OCI-LY3 (cell line): ENCODE measurements at regions not wholly inside any gene's neighbourhood (a gene's known extent, or its start where the extent isn't known, plus 50 kb on each side); places are given as distances from the start of the nearest gene placed in this dataset.

ENCODE experiments used
- H2AFZ ChIP-seq: fragments of 200-600, 300-600 bp; shearing (Covaris generic); 2 replicates; pipeline ENCODE4 v1.6.0; 2014; ENCODE audit warnings: antibody characterized with exemption, low read depth, low read length
- H3K27ac ChIP-seq: fragments of 200-600, 300-600 bp; sonication (generic); 2 replicates; pipeline ENCODE4 v1.5.1; 2014; ENCODE audit warnings: mild to moderate bottlenecking, low read length, moderate library complexity, mixed read lengths
- H3K27me3 ChIP-seq: fragments of 200-600, 300-600 bp; sonication (generic); 2 replicates; pipeline ENCODE4 v1.6.1; 2014; ENCODE audit warnings: low read depth, low read length, mixed read lengths
- H3K36me3 ChIP-seq: fragments of 200-600, 300-600 bp; sonication (generic); replicated peaks from 2 replicates; pipeline ENCODE3; 2014; ENCODE audit warnings: low read depth, low read length, mixed read lengths
- H3K4me1 ChIP-seq: fragments of 300-600, 200-600 bp; sonication (generic); 2 replicates; pipeline ENCODE4 v1.6.1; 2014; ENCODE audit warnings: low read length, mixed read lengths
- H3K4me2 ChIP-seq: fragments of 200-600, 300-600 bp; sonication (generic); 2 replicates; pipeline ENCODE4 v1.6.1; 2014; ENCODE audit warnings: low read length, mixed read lengths
- H3K4me3 ChIP-seq: fragments of 300-600, 200-600 bp; sonication (generic); 2 replicates; pipeline ENCODE4 v1.5.1; 2014; ENCODE audit warnings: antibody characterized with exemption, mild to moderate bottlenecking, low read length, moderate library complexity
- H3K79me2 ChIP-seq: fragments of 300-600, 200-600 bp; shearing (Covaris generic); 2 replicates; pipeline ENCODE4 v1.6.1; 2014; ENCODE audit warnings: mild to moderate bottlenecking, low read length, mixed read lengths
- H3K9ac ChIP-seq: fragments of 300-600, 200-600 bp; shearing (Covaris generic); 2 replicates; pipeline ENCODE4 v1.6.0; 2014; ENCODE audit warnings: mild to moderate bottlenecking, low read length, moderate library complexity
- H3K9me3 ChIP-seq: fragments of 200-600, 300-600 bp; shearing (Covaris generic); 2 replicates; pipeline ENCODE4 v1.6.1; 2014; ENCODE audit warnings: low read length, mixed read lengths; ENCODE audit not compliant: insufficient read depth
- H4K20me1 ChIP-seq: fragments of 200-600, 300-600 bp; sonication (generic); 2 replicates; pipeline ENCODE4 v1.6.1; 2016; ENCODE audit warnings: low read length, mixed read lengths; ENCODE audit not compliant: insufficient read depth
- EZH2phosphoT487 ChIP-seq: fragments of 200-600 bp; shearing (Covaris generic); IDR thresholded peaks from 2 replicates; pipeline ENCODE4 v1.6.1; 2018; ENCODE audit warnings: antibody characterized with exemption, mixed run types, low read depth
- TF ChIP-seq, protein P1 (sequence below): fragments of 200-600, 300-600 bp; sonication (generic); IDR thresholded peaks from 2 replicates; pipeline ENCODE4 v1.5.1; 2014; ENCODE audit warnings: antibody characterized with exemption, low read length, low read depth

DNA sequence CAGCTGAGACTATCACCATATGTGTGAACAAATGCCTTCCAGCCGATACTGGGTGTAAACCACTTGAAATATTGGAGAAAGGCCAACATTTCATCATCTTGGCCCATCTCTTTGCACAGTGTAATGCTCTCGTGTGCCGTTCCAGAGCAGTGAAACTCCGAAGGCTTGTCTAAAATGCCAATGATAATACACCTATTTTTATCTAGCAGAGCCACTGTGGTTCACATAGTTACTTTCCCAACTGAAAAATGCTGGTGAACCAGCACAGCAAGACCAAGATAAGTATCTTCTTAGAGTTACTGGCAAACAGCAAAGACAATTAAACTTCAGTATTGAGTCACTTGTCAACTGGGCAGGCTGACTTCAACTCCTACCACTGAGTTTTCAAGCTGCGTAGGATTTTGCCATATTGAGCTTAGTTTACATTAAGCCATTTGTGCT lies 379.9 kb upstream of the ACTBL2 start:
- no peak overlapping the region for H3K27ac ChIP-seq
- H3K4me2 ChIP-seq, result no peak overlapping the region
- H3K9me3 ChIP-seq, result no peaks in the 10 kb centered on the region
- H3K27me3 ChIP-seq, result no peaks in the 10 kb centered on the region
- no peak overlapping the region for H3K9ac ChIP-seq
- H3K79me2 ChIP-seq, result no peaks in the 10 kb centered on the region
- H3K36me3 ChIP-seq, result no peaks in the 10 kb centered on the region
- H3K4me3 ChIP-seq, result no peak overlapping the region
- no peak overlapping the region for H2AFZ ChIP-seq
- TF ChIP-seq, protein P1, sequence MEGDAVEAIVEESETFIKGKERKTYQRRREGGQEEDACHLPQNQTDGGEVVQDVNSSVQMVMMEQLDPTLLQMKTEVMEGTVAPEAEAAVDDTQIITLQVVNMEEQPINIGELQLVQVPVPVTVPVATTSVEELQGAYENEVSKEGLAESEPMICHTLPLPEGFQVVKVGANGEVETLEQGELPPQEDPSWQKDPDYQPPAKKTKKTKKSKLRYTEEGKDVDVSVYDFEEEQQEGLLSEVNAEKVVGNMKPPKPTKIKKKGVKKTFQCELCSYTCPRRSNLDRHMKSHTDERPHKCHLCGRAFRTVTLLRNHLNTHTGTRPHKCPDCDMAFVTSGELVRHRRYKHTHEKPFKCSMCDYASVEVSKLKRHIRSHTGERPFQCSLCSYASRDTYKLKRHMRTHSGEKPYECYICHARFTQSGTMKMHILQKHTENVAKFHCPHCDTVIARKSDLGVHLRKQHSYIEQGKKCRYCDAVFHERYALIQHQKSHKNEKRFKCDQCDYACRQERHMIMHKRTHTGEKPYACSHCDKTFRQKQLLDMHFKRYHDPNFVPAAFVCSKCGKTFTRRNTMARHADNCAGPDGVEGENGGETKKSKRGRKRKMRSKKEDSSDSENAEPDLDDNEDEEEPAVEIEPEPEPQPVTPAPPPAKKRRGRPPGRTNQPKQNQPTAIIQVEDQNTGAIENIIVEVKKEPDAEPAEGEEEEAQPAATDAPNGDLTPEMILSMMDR, result no peak
- TF ChIP-seq EZH2phosphoT487, result no peak
- no peaks in the 10 kb centered on the region for H4K20me1 ChIP-seq
- H3K4me1 ChIP-seq, result no peaks in the 10 kb centered on the region

DNA sequence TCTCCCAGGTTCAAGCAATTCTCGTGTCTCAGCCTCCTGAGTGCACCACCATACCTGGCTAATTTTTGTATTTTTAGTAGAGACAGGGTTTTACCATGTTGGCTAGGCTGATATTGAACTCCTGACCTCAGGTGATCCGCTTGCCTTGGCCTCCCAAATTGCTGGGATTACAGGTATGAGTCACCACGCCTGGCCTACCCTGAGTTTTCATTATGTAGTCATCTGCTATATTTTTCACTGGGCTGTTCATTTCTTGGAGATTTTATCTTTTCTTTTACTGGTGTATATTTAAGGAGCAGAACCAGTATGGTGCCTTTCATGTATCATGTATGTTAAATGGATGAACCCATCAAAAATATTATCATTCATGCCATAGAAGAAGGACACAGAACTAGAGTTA lies 377.0 kb upstream of the ACTBL2 start:
- Histone ChIP-seq H3K9me3 (no peaks in the 10 kb centered on the region), H3K9ac (no peak overlapping the region), H3K4me1 (no peaks in the 10 kb centered on the region), H4K20me1 (no peaks in the 10 kb centered on the region), H3K79me2 (no peaks in the 10 kb centered on the region), H3K27me3 (no peaks in the 10 kb centered on the region), H3K27ac (no peak overlapping the region), H3K4me2 (no peak overlapping the region), H2AFZ (no peak overlapping the region), H3K4me3 (no peak overlapping the region), H3K36me3 (no peaks in the 10 kb centered on the region)
- TF ChIP-seq, protein P1, result no peak
- TF ChIP-seq EZH2phosphoT487, result no peak

DNA sequence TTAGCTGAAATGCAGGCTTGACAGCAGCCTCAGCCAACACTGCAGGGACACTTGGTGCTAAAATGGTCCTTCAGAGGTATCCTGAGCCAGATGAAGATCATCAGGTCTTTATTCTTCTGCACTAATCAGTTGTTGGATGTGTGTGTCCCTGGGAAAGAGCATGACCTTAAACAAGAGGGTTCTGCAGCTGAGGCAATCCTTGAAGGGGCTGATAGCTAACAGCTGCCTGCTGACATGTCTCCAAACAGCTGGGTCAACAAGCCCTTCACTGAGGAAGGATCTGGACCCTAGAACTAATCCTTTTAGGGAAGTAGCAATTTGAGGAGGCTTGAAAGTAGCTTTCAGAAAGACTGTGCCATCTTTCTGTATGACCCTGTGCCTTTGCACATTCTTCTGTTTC lies 376.3 kb upstream of the ACTBL2 start:
- no peaks in the 10 kb centered on the region for H3K9me3 ChIP-seq
- no peaks in the 10 kb centered on the region for H3K36me3 ChIP-seq

DNA sequence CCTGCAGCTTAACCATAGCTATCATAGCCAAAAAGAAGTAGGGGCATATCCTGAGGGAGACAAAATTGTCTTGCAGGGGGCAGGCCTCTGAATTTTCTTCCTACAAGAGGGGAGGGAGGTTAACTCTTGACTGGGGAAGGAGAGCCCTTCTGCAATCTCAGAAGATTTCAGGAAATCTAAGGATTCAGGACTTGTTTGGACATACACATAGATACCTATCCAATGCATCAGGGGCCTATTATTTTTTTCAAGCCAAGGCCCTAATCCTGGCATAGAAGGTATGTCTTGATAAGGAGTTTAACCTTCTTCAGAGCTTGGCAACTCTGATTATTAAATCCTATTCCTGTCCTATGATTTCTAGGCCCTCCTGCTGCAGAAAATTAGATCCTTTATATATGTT lies 375.1 kb upstream of the ACTBL2 start:
- no peaks in the 10 kb centered on the region for H3K9me3 ChIP-seq
- no peaks in the 10 kb centered on the region for H3K79me2 ChIP-seq
- H3K4me3 ChIP-seq, result no peak overlapping the region
- H3K27ac ChIP-seq, result no peak overlapping the region
- no peaks in the 10 kb centered on the region for H4K20me1 ChIP-seq
- H3K4me1 ChIP-seq, result no peaks in the 10 kb centered on the region
- TF ChIP-seq EZH2phosphoT487, result no peak
- TF ChIP-seq, protein P1, result no peak
- H3K36me3 ChIP-seq, result no peaks in the 10 kb centered on the region
- H3K4me2 ChIP-seq, result no peak overlapping the region
- no peak overlapping the region for H3K9ac ChIP-seq
- H2AFZ ChIP-seq, result no peak overlapping the region
- H3K27me3 ChIP-seq, result no peaks in the 10 kb centered on the region

More for the DNA sequence above, 376.3 kb upstream of the ACTBL2 start:
- Histone ChIP-seq H3K4me1 (no peaks in the 10 kb centered on the region), H3K4me2 (no peak overlapping the region), H3K79me2 (no peaks in the 10 kb centered on the region), H3K27me3 (no peaks in the 10 kb centered on the region), H2AFZ (no peak overlapping the region), H3K27ac (no peak overlapping the region), H3K9ac (no peak overlapping the region), H3K4me3 (no peak overlapping the region), H4K20me1 (no peaks in the 10 kb centered on the region)
- TF ChIP-seq, protein P1, result no peak
- TF ChIP-seq EZH2phosphoT487, result no peak
